Mucosa of rectum (tissue), 2 donors: ENCODE measurements at regions not wholly inside any gene's neighbourhood (a gene's known extent, or its start where the extent isn't known, plus 50 kb on each side); places are given as distances from the start of the nearest gene placed in this dataset.

ENCODE experiments used
- H3K27ac ChIP-seq, 2 donors: one replicate each; pipeline ENCODE4 v1.7.0; 2013; ENCODE audit warnings: inconsistent platforms in 2 of 2, low read depth in 2 of 2, low read length in 2 of 2
- H3K27me3 ChIP-seq, 2 donors: one replicate each; pipeline ENCODE4 v1.7.0; 2013; ENCODE audit warnings: low read length in 2 of 2; ENCODE audit not compliant: control insufficient read depth in 2 of 2, insufficient read depth in 2 of 2
- H3K36me3 ChIP-seq, 2 donors: one replicate each; pipeline ENCODE4 v1.7.0; 2013; ENCODE audit warnings: low read length in 2 of 2; ENCODE audit not compliant: control insufficient read depth in 2 of 2, insufficient read depth in 2 of 2
- H3K4me1 ChIP-seq, 2 donors: one replicate each; pipeline ENCODE4 v1.7.0; 2013; ENCODE audit warnings: low read length in 2 of 2, mild to moderate bottlenecking in 1 of 2; ENCODE audit not compliant: control insufficient read depth in 2 of 2, insufficient read depth in 2 of 2
- H3K4me3 ChIP-seq, 2 donors: one replicate each; pipeline ENCODE4 v1.7.0; 2013; ENCODE audit warnings: low read length in 2 of 2
- H3K9ac ChIP-seq, 2 donors: one replicate each; pipeline ENCODE4 v1.7.0; 2013; ENCODE audit warnings: low read length in 2 of 2, low read depth in 1 of 2, mild to moderate bottlenecking in 1 of 2
- H3K9me3 ChIP-seq, 2 donors: one replicate each; pipeline ENCODE4 v1.7.0; 2013; ENCODE audit warnings: low read length in 2 of 2; ENCODE audit not compliant: control insufficient read depth in 2 of 2
- donor health status: healthy.
- donor health status: Normal muscosa, but diverticular disease.

DNA sequence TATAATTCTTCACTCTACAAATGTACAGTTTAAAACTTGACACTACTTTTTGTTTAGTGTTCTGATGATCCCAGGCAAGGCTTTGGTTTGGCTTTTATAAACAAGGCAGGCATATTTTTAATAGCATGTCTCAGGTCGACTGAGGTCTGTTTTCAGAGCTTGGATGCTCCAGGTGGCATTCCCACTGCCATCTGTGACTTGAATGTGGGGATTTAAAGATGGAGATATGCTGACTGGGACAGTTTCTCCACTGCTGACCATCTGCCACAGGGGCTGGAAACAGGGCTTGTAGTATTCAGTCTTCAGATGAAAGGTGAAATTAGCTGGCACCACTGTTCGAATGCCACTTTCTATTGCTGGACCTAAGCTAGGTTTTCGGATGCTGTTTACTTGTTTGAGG lies 1266.2 kb upstream of the CDH18 start:
- Histone ChIP-seq H3K4me1 (no peaks in the 10 kb centered on the region), H3K9me3 (no peaks in the 10 kb centered on the region), H3K27me3 (no peaks in the 10 kb centered on the region), H3K27ac (no peak overlapping the region), H3K36me3 (no peaks in the 10 kb centered on the region), H3K4me3 (no peak overlapping the region), H3K9ac (no peak overlapping the region)

DNA sequence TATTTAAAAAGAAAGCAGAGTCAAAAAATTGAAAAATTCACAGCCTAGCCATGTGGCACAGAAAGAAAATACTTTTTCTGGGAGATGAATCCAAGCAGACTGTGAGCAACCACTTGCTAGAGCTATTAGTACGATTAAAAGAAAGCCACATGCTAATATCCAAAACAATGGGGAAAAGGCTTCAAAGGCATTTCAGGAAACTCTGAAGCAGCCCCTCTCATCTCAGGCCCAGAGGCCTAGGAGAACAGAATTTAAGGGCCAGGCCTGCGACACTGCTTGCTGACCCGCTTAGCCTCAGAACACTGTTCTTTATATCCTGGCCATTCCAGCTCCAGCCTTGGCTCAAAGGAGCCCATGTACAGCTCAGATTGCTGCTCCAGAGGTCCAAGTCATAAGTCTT lies 1257.0 kb upstream of the CDH18 start:
- H3K9ac ChIP-seq, result no peak overlapping the region
- no peaks in the 10 kb centered on the region for H3K4me1 ChIP-seq
- H3K27ac ChIP-seq, result no peak overlapping the region
- no peak overlapping the region for H3K4me3 ChIP-seq
- H3K9me3 ChIP-seq, result no peaks in the 10 kb centered on the region
- no peaks in the 10 kb centered on the region for H3K27me3 ChIP-seq
- no peaks in the 10 kb centered on the region for H3K36me3 ChIP-seq

DNA sequence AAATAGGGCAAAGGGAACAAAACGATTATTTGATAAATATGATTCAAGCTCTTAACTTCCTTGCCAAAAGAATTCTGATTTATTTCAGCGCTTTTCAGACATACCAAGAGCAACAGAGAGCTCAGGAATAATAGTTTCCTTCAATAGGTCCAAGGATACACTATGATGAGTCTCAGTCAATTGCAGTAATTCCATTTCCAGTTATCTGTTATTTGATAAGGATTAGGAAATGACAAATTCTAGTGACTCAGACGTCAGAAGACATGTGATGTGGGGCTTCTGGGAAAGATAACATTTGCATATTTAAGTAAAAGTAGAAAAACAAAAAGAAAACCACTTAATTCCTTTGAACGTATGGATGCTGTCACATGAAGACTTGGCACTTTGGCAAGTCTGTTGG lies 1250.8 kb upstream of the CDH18 start:
- Histone ChIP-seq H3K4me3 (no peak overlapping the region), H3K27me3 (no peaks in the 10 kb centered on the region), H3K4me1 (no peaks in the 10 kb centered on the region), H3K27ac (no peak overlapping the region), H3K36me3 (no peaks in the 10 kb centered on the region), H3K9ac (no peak overlapping the region), H3K9me3 (peaks cover 0 to 5% of the 10 kb centered on the region in 2 donors)

DNA sequence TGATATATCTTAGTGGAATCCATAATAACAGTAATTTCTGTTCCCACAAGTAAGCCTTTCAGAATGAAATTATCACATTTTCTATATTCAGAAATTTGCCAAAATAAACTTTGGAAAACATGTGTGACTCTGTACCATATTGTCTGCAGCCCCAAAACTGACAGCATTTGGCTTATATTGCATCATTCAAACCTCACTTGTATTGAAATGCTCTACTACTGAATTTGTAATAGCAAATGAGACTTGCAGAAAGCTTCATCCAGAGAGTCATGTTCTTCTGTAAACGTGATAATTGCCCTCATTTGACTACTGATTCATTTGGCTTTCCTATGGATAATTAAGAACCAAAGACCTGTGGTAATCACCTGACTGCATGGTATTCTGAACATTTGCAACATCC lies 1249.5 kb upstream of the CDH18 start:
- H3K36me3 ChIP-seq, result no peaks in the 10 kb centered on the region
- H3K4me3 ChIP-seq, result no peak overlapping the region
- H3K9me3 ChIP-seq, result peaks cover 0 to 5% of the 10 kb centered on the region in 2 donors
- H3K9ac ChIP-seq, result no peak overlapping the region
- H3K27ac ChIP-seq, result no peak overlapping the region
- H3K27me3 ChIP-seq, result no peaks in the 10 kb centered on the region
- H3K4me1 ChIP-seq, result no peaks in the 10 kb centered on the region

DNA sequence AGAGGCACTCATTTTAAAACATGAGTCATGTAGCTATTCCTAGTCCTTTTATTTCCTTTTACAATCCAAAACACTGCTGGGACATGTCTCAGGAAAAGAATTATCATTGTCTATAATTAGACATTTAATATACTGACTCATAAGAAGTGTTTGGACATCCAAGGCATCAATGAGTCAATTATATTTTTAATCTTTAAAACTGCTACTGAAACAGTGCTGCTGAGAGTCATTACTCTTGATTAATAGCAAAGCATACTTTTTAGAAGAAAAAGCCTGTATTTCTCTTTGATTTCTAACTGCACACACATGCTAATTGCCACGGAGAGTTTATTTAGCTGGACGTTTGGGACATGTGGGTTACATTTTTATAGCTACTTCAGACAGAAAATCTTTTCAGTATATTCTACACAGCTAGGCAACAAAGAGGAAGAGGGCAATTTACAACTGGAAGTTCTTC lies 1249.0 kb upstream of the CDH18 start:
- Histone ChIP-seq H3K4me3 (no peak overlapping the region), H3K27me3 (no peaks in the 10 kb centered on the region), H3K36me3 (no peaks in the 10 kb centered on the region), H3K9ac (no peak overlapping the region), H3K9me3 (peaks cover 1 to 5% of the 10 kb centered on the region in 2 donors), H3K27ac (no peak overlapping the region), H3K4me1 (no peaks in the 10 kb centered on the region)

DNA sequence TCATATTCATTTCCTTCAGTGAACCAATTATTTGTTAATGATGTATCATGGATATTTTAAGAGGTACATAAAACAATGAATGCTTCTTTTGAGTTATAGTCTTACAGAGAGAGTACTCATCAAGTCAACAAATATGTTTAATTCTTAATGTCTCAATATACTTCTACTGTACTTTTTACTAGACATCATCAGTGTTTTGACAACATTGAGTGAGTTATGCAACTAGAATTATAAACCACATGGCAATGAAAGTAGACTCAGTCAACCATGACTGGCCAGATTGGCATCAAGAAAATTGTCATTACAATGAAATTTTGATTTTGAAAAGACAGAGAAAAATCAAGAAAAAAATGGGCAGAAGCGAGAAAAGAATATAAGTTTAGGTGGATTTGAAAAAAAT lies 1248.1 kb upstream of the CDH18 start:
- H3K4me1 ChIP-seq, result no peaks in the 10 kb centered on the region
- peaks cover 2 to 5% of the 10 kb centered on the region in 2 donors for H3K9me3 ChIP-seq
- no peaks in the 10 kb centered on the region for H3K27me3 ChIP-seq
- H3K27ac ChIP-seq, result no peak overlapping the region
- H3K9ac ChIP-seq, result no peak overlapping the region
- H3K36me3 ChIP-seq, result no peaks in the 10 kb centered on the region
- no peak overlapping the region for H3K4me3 ChIP-seq

DNA sequence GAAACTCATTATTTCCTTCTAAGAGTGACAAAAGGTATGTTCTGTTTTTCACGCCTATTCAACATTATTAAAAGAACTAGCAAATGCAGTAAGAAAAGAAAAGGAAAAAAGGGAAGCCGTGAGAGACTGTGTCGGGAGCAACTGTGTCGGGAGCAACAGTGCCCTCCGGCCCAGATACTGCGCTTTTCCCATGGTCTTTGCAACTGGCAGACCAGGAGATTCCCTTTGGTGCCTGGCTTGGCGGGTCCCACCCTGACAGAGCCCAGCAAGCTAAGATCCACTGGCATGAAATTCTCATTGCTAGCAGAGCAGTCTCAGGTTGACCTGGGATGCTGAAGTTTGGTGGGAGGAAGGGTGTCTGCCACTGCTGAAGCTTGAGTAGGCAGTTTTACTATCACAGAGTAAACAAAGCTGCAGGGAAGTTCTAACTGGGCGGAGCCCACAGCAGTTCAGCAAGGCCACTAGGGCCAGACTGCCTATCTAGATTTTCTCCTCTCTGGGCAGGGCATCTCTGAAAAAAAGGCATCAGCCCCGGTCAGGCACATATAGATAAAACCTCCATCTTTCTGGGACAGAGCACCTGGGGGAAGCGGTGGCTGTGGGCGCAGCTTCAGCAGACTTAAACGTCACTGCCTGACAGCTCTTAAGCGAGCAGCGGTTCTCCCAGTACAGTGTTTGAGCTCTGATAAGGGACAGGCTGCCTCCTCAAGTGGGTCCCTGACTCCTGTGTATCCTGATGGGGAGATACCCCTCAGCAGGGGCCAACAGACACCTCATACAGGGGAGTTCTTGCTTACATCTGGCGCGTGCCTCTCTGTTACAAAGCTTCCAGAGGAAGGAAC lies 1237.4 kb upstream of the CDH18 start:
- H3K27me3 ChIP-seq, result no peaks in the 10 kb centered on the region
- H3K36me3 ChIP-seq, result no peaks in the 10 kb centered on the region
- no peak overlapping the region for H3K4me3 ChIP-seq
- H3K9me3 ChIP-seq, result peaks cover 0 to 2% of the 10 kb centered on the region in 2 donors
- H3K4me1 ChIP-seq, result no peaks in the 10 kb centered on the region
- no peak overlapping the region for H3K27ac ChIP-seq
- H3K9ac ChIP-seq, result no peak overlapping the region

DNA sequence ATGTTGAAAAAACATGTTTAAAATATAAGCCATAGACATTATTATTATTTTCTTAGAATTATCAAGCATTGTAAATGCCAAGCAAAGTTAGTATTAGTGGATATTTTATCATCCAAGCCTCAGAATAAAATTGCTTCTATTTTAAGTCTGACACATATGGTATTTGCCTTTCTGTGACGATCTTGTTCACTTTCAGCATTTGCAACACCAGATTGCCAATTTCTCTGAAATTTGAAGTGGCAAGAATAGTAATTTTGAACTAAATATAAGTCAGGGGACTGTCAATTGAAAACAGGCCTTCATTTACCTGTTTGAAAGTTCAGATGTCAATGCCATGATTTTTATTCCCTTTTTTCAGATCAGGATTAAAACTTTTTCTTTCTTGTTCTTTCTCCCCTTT lies 1233.6 kb upstream of the CDH18 start:
- Histone ChIP-seq H3K27me3 (no peaks in the 10 kb centered on the region), H3K36me3 (no peaks in the 10 kb centered on the region), H3K9me3 (peaks cover 0 to 2% of the 10 kb centered on the region in 2 donors), H3K4me3 (no peak overlapping the region), H3K4me1 (no peaks in the 10 kb centered on the region), H3K27ac (no peak overlapping the region), H3K9ac (no peak overlapping the region)

DNA sequence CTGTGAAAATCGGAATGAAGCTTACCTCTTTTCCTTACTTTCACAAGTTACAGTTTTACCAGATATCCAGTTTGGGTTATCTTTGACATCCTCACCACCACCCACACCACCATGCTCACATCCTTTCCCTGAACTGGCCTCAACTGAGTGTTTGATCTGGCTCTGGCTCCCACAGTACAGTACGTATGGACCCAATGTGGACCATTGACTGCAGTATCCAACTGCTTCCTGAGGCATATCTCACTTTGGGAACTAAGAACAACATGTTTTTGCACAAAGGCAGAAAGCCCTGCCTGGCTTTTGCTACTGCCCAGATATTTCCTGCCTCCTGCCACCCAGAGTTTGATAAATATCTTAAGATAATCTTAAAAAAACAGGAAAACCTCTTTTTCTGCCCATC lies 1232.0 kb upstream of the CDH18 start:
- H3K9ac ChIP-seq, result no peak overlapping the region
- H3K27me3 ChIP-seq, result no peaks in the 10 kb centered on the region
- no peaks in the 10 kb centered on the region for H3K36me3 ChIP-seq
- H3K27ac ChIP-seq, result no peak overlapping the region
- no peak overlapping the region for H3K4me3 ChIP-seq
- H3K9me3 ChIP-seq, result peaks cover 0 to 2% of the 10 kb centered on the region in 2 donors
- H3K4me1 ChIP-seq, result no peaks in the 10 kb centered on the region

DNA sequence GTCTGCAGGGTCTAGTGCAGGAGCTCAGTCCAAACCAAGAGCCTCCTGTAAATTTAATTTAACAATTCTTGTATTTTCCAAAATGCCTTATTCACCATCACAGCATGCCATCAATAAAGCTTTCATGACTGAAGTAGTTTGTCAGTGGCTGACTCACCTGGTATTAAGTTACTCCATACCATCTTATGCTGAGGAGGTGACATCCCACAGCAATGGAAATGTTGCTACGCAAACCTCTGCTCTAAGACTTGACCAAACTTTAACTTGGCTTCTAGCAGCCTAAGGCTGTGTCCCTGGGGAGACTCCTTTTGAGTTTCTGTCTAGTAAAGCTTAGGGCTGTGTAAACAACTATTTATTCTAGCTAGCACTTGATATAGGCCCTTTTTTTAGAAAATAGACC lies 1231.3 kb upstream of the CDH18 start:
- H3K4me1 ChIP-seq, result no peaks in the 10 kb centered on the region
- H3K36me3 ChIP-seq, result no peaks in the 10 kb centered on the region
- no peak overlapping the region for H3K4me3 ChIP-seq
- H3K27ac ChIP-seq, result no peak overlapping the region
- H3K9ac ChIP-seq, result no peak overlapping the region
- no peaks in the 10 kb centered on the region for H3K27me3 ChIP-seq
- peaks cover 0 to 2% of the 10 kb centered on the region in 2 donors for H3K9me3 ChIP-seq
